PC-3 (cell line): ENCODE measurements at regions not wholly inside any gene's neighbourhood (a gene's known extent, or its start where the extent isn't known, plus 50 kb on each side); places are given as distances from the start of the nearest gene placed in this dataset.

Source experiments
- ATAC-seq: fragments of 200-7000 bp; cut with Tn5 transposase; 2 replicates; pipeline ENCODE4 v1.9.1; 2020; ENCODE audit warnings: mild to moderate bottlenecking, moderate library complexity
- BruUV-seq: library from RNA; stranded (reverse); fragments of 400-500 nt; replicated peaks from 2 replicates; lab custom pipeline; 2021; lab: Mats Ljungman, UMichigan
- CTCF ChIA-PET: fragments of 300-600 bp; sonication (Branson Sonifier 250); formaldehyde crosslinking; loops from one replicate; lab custom pipeline; 2022; ENCODE audit warnings: antibody characterized with exemption; lab: Charles Lee
- POLR2A ChIA-PET: fragments of 300-600 bp; sonication (Branson Sonifier 250); formaldehyde crosslinking; loops from one replicate; lab custom pipeline; 2022; ENCODE audit warnings: antibody characterized with exemption; ENCODE audit not compliant: unreplicated experiment; lab: Charles Lee
- DNase-seq: peaks from one replicate; pipeline ENCODE4 v3.0.0-alpha.2; 2015
- H2AFZ ChIP-seq: fragments of 300-600 bp; sonication (generic); 2 replicates; pipeline ENCODE4 v1.6.0; 2016; ENCODE audit warnings: antibody characterized with exemption, low read length
- H3F3A ChIP-seq: fragments of 300-600 bp; sonication (generic); one replicate; pipeline ENCODE4 v1.6.0; 2017; ENCODE audit warnings: antibody characterized with exemption, low read length, control low read depth, mild to moderate bottlenecking; ENCODE audit not compliant: unreplicated experiment
- H3K27ac ChIP-seq: fragments of 300-600 bp; sonication (generic); 2 replicates; pipeline ENCODE4 v1.5.1; 2016; ENCODE audit warnings: mild to moderate bottlenecking, low read length
- H3K27me3 ChIP-seq: fragments of 300-600 bp; sonication (generic); 2 replicates; pipeline ENCODE4 v1.6.1; 2016; ENCODE audit warnings: low read length, mixed read lengths
- H3K36me3 ChIP-seq: fragments of 300-600 bp; sonication (generic); 2 replicates; pipeline ENCODE4 v1.6.1; 2016; ENCODE audit warnings: low read depth, mixed run types, low read length, mixed read lengths
- H3K4me1 ChIP-seq: fragments of 300-600 bp; sonication (generic); 2 replicates; pipeline ENCODE4 v1.5.1; 2016; ENCODE audit warnings: low read length; ENCODE audit not compliant: insufficient read depth
- H3K4me2 ChIP-seq: fragments of 300-600 bp; sonication (generic); 2 replicates; pipeline ENCODE4 v1.6.0; 2016; ENCODE audit warnings: low read length
- H3K4me3 ChIP-seq: fragments of 300-600 bp; sonication (generic); 2 replicates; pipeline ENCODE4 v1.5.1; 2016; ENCODE audit warnings: mild to moderate bottlenecking, low read length, mixed read lengths
- H3K79me2 ChIP-seq: fragments of 300-600 bp; sonication (generic); 2 replicates; pipeline ENCODE4 v1.6.1; 2017; ENCODE audit warnings: low read length, mixed read lengths
- H3K9ac ChIP-seq: fragments of 300-600 bp; sonication (generic); 2 replicates; pipeline ENCODE4 v1.6.0; 2016; ENCODE audit warnings: mild to moderate bottlenecking, low read length
- H3K9me2 ChIP-seq: fragments of 300-600 bp; sonication (generic); replicated peaks from 2 replicates; pipeline ENCODE4 v1.6.1; 2016; ENCODE audit warnings: mixed run types, low read length, mixed read lengths
- H3K9me3 ChIP-seq: fragments of 300-600 bp; sonication (generic); 2 replicates; pipeline ENCODE4 v1.6.1; 2016; ENCODE audit warnings: low read length, mixed read lengths
- H4K20me1 ChIP-seq: fragments of 300-600 bp; sonication (generic); 2 replicates; pipeline ENCODE4 v1.6.1; 2016; ENCODE audit warnings: low read length, mixed read lengths
- EZH2 ChIP-seq: fragments of 300-600 bp; sonication (generic); IDR thresholded peaks from one replicate; pipeline ENCODE4 v1.6.1; 2017; ENCODE audit warnings: antibody characterized with exemption, mild to moderate bottlenecking, low read length; ENCODE audit not compliant: unreplicated experiment
- EZH2phosphoT487 ChIP-seq: fragments of 300-600 bp; sonication (generic); IDR thresholded peaks from 2 replicates; pipeline ENCODE4 v1.6.1; 2018; ENCODE audit warnings: mild to moderate bottlenecking, antibody characterized with exemption, low read length, borderline replicate concordance
- intact Hi-C: fragments of 100-400 bp; cut with micrococcal nuclease; formaldehyde crosslinking; loops from 2 replicates; pipeline ENCODE4 v1.9.0; 2023
- TF ChIP-seq, protein P1 (sequence below): fragments of 300-600 bp; sonication (generic); conservative IDR thresholded peaks from 2 replicates; pipeline ENCODE4 v1.5.1; 2017; ENCODE audit warnings: antibody characterized with exemption, low read depth, mild to moderate bottlenecking, low read length

DNA sequence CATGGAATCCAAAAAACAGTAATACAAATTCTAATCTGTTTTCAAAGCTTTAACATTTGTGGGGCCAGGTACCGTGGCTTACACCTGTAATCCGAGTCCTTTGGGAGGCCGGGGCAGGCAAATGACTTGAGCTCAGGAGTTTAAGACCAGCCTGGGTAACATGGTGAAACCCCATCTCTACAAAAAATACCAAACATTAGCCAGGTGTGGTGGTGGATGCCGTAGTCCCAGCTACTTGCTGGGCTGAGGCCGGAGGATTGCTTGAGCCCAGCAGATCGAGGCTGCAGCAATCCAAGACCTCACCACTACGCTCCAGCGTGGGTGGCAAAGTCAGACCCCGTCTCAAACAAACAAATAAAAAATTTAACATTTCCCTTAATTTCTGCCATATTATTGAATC is 74.3 kb upstream of the SALL3 start:
- Histone ChIP-seq H3K9ac (no peak overlapping the region), H3K27me3 (peaks cover 60% of the 10 kb centered on the region), H3K4me1 (no peaks in the 10 kb centered on the region), H3F3A (no peaks in the 10 kb centered on the region), H3K4me3 (no peak overlapping the region), H3K9me2 (no peaks in the 10 kb centered on the region), H2AFZ (no peak overlapping the region), H4K20me1 (no peaks in the 10 kb centered on the region), H3K9me3 (no peaks in the 10 kb centered on the region), H3K4me2 (no peak overlapping the region), H3K27ac (no peak overlapping the region), H3K79me2 (no peaks in the 10 kb centered on the region), H3K36me3 (no peaks in the 10 kb centered on the region)
- DNase-seq = no peak
- CTCF ChIA-PET = no interaction called here
- ATAC-seq = no peak
- no TSS peak for BruUV-seq
- TF ChIP-seq EZH2phosphoT487 = no peak
- TF ChIP-seq, protein P1, sequence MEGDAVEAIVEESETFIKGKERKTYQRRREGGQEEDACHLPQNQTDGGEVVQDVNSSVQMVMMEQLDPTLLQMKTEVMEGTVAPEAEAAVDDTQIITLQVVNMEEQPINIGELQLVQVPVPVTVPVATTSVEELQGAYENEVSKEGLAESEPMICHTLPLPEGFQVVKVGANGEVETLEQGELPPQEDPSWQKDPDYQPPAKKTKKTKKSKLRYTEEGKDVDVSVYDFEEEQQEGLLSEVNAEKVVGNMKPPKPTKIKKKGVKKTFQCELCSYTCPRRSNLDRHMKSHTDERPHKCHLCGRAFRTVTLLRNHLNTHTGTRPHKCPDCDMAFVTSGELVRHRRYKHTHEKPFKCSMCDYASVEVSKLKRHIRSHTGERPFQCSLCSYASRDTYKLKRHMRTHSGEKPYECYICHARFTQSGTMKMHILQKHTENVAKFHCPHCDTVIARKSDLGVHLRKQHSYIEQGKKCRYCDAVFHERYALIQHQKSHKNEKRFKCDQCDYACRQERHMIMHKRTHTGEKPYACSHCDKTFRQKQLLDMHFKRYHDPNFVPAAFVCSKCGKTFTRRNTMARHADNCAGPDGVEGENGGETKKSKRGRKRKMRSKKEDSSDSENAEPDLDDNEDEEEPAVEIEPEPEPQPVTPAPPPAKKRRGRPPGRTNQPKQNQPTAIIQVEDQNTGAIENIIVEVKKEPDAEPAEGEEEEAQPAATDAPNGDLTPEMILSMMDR = no peak
- no peak for TF ChIP-seq EZH2
- intact Hi-C loops = no loop called here
- POLR2A ChIA-PET = no interaction called here

DNA sequence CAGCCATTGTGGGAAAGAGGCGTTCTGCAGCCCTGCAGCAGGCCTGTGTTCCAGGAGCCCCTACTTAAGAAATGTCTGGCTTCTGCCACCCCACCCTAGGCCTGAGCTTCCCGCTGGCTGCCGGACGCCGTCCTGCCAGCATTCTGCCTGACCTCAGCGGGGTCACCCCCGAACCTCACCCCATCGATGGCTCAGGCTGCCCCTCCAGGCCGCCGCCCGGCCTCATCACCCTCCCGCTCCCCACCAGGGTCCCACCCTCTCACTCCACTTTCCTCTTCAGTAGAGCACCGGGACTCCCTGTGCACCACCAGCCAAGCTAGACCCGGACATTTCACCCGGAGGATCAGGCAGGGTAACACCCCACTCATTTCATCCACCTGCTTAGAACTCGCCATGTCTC is 73.6 kb upstream of the SALL3 start:
- no peak for TF ChIP-seq EZH2
- TF ChIP-seq EZH2phosphoT487 = no peak
- TF ChIP-seq, protein P1 = no peak
- Histone ChIP-seq H3K36me3 (no peaks in the 10 kb centered on the region), H3K4me3 (no peak overlapping the region), H3K4me2 (no peak overlapping the region), H3K9me2 (no peaks in the 10 kb centered on the region), H3K79me2 (no peaks in the 10 kb centered on the region), H3K27ac (no peak overlapping the region), H3K9ac (no peak overlapping the region), H2AFZ (no peak overlapping the region), H3K27me3 (peaks cover 67% of the 10 kb centered on the region), H3K4me1 (no peaks in the 10 kb centered on the region), H3F3A (no peaks in the 10 kb centered on the region), H3K9me3 (no peaks in the 10 kb centered on the region), H4K20me1 (no peaks in the 10 kb centered on the region)
- POLR2A ChIA-PET = no interaction called here
- BruUV-seq = no TSS peak
- no peak for ATAC-seq
- intact Hi-C loops = no loop called here
- no peak for DNase-seq
- CTCF ChIA-PET = no interaction called here

DNA sequence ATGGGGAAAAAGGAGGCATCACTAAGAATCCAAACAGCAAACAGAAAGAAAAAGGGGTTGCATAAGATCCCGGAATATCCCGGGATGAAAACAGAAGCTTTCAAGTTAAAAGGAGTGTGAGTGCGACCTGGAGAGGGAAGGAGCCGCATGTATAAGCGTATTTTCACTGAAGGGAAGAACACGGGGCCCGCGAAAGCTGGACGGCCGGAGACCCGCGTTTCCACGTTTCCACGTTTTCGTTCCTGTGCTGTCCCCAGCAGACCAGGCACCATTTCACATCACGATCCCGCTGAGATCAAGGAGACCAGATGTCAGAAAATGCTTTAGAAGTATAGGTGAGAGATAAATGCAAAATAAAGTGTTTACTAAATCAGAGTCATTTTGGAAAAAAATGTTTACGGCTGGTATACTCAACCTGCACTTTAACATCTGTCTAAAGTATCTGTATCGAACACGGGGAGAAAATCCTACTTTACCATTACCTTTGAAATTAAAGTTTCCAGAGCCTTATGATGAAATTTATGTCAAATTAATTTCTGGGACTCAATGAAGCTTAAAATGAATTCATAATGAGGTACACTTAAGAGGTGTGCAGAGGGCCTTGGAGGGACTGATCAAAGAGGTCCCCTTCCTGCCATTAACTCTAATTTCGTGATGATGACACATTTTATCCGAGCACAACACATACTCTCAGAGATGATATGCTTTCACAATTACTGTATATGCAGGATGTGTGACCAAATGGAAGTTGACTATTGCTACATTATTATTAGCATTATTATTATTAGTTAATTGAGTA is 71.0 kb upstream of the SALL3 start:
- H3K9me2 ChIP-seq = no peaks in the 10 kb centered on the region
- no peaks in the 10 kb centered on the region for H3K79me2 ChIP-seq
- TF ChIP-seq, protein P1 = no peak
- TF ChIP-seq EZH2phosphoT487 = no peak
- no peak for TF ChIP-seq EZH2
- H2AFZ ChIP-seq = no peak overlapping the region
- H3K36me3 ChIP-seq = no peaks in the 10 kb centered on the region
- H3K9ac ChIP-seq = no peak overlapping the region
- H3K9me3 ChIP-seq = no peaks in the 10 kb centered on the region
- DNase-seq (no peak), ATAC-seq (no peak)
- intact Hi-C loops = no loop called here
- no peak overlapping the region for H3K4me3 ChIP-seq
- no TSS peak for BruUV-seq
- H3F3A ChIP-seq = no peaks in the 10 kb centered on the region
- CTCF ChIA-PET = no interaction called here
- no peaks in the 10 kb centered on the region for H3K4me1 ChIP-seq
- POLR2A ChIA-PET = no interaction called here
- peaks cover 59% of the 10 kb centered on the region for H3K27me3 ChIP-seq
- no peak overlapping the region for H3K27ac ChIP-seq
- H4K20me1 ChIP-seq = no peaks in the 10 kb centered on the region
- no peak overlapping the region for H3K4me2 ChIP-seq
